Suprapubic skin (tissue), 3 donors: ENCODE measurements at regions not wholly inside any gene's neighbourhood (a gene's known extent, or its start where the extent isn't known, plus 50 kb on each side); places are given as distances from the start of the nearest gene placed in this dataset.

Source experiments
- CTCF ChIP-seq, 2 donors: fragments of 200-600 bp in 1 of 2; fragments of 450-650 bp in 1 of 2; sonication (generic) in 1 of 2; IDR thresholded peaks; one replicate each; pipeline ENCODE4 v1.5.1; 2016 to 2019; ENCODE audit warnings: antibody characterized with exemption in 2 of 2, mild to moderate bottlenecking in 1 of 2, moderate library complexity in 1 of 2
- POLR2AphosphoS5 ChIP-seq, 3 donors: sonication (generic); formaldehyde crosslinking; IDR thresholded peaks; one replicate each; pipeline ENCODE4 v1.6.1; 2017; ENCODE audit warnings: antibody characterized with exemption in 3 of 3

DNA sequence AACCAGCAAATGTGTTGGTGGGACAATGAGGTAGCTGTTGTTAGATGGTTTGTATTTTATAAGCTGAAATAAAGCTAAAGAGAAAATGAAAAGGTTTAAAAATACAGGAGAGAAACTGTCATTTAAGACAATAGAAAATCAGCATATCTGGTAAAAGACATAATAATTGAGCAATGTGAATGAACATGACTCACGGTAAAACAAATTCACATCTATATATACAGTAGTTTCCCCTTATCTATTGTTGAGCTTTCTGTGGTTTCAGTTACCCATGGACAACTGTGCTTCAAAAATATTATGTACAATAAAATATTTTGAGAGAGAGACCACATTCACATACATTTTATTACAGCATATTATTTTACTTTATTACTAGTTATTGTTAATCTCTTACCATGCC is 1649.8 kb downstream of the EFNA5 start:
- TF ChIP-seq CTCF (IDR thresholded peaks at IDR 0.05) (no peak), POLR2AphosphoS5 (IDR thresholded peaks at IDR 0.05) (no peak)
